ENCODE measurements at regions not wholly inside any gene's neighbourhood (a gene's known extent, or its start where the extent isn't known, plus 50 kb on each side); places are given as distances from the start of the nearest gene placed in this dataset.
"Not testable (repeated sequence)": the region's sequence is repeated elsewhere in the genome, so short reads cannot be mapped to it uniquely, and the experiment has no call there.

- not testable (repeated sequence) for TF ChIP-seq CTCF (IDR thresholded peaks at IDR 0.05; ENCODE audit: poor library complexity, severe bottlenecking); POLR2AphosphoS5 (IDR thresholded peaks at IDR 0.05); REST (IDR thresholded peaks at IDR 0.05; ENCODE audit: borderline replicate concordance); RAD21 (conservative IDR thresholded peaks at IDR 0.05); EZH2 (IDR thresholded peaks at IDR 0.05; ENCODE audit: borderline replicate concordance, insufficient read depth, low read length, poor library complexity, severe bottlenecking); MXI1 (conservative IDR thresholded peaks at IDR 0.05; ENCODE audit: poor library complexity, severe bottlenecking); TAF1 (IDR thresholded peaks at IDR 0.05; ENCODE audit: low read depth); EP300 (conservative IDR thresholded peaks at IDR 0.05; ENCODE audit: poor library complexity, severe bottlenecking); SMC3 (conservative IDR thresholded peaks at IDR 0.05; ENCODE audit: poor library complexity)
Observed at GRCh38 chr1:144523661-144524407, 62.4 kb upstream of the NBPF15 start.
